ENCODE measurements at regions not wholly inside any gene's neighbourhood (a gene's known extent, or its start where the extent isn't known, plus 50 kb on each side); places are given as distances from the start of the nearest gene placed in this dataset.

- Histone ChIP-seq H3K56ac (ENCODE audit: insufficient read length, low read depth, low read length) (no peak overlapping the region), H3K9me3 (ENCODE audit: control insufficient read depth, low read depth, low read length) (no peaks in the 10 kb centered on the region), H3K27ac (ENCODE audit: insufficient read length, low read depth, low read length) (no peak overlapping the region), H3K4me1 (ENCODE audit: insufficient read depth, low read length) (peaks cover 3% of the 10 kb centered on the region; the same call in 1 of the 2 replicates), H3T11ph (ENCODE audit: low read length) (no peak overlapping the region), H2BK120ac (ENCODE audit: low read depth, low read length, poor library complexity, severe bottlenecking) (no peak overlapping the region), H2BK15ac (ENCODE audit: low read depth, low read length) (no peak overlapping the region), H4K20me1 (ENCODE audit: control insufficient read depth, insufficient read depth, insufficient read length) (no peaks in the 10 kb centered on the region), H3K23me2 (ENCODE audit: insufficient read length, low read depth, low read length, poor library complexity, severe bottlenecking) (no peaks in the 10 kb centered on the region), H2BK12ac (ENCODE audit: insufficient read length, low read depth, low read length) (no peak overlapping the region), H3K23ac (ENCODE audit: insufficient read length, low read depth, low read length) (no peak overlapping the region), H3K14ac (ENCODE audit: insufficient read depth, low read length) (no peak overlapping the region), H3K27me3 (ENCODE audit: insufficient read depth, low read length) (no peaks in the 10 kb centered on the region), H3K4ac (ENCODE audit: low read depth, low read length) (no peak overlapping the region), H3K4me2 (ENCODE audit: insufficient read depth, insufficient read length, low read length) (no peak overlapping the region), H3K79me1 (ENCODE audit: insufficient read depth, low read depth, low read length, poor library complexity, severe bottlenecking) (no peaks in the 10 kb centered on the region), H3K9ac (ENCODE audit: extremely low read depth, insufficient read length, low read length) (no peak overlapping the region), H2BK20ac (ENCODE audit: low read depth, low read length, poor library complexity, severe bottlenecking) (no peak overlapping the region), H4K91ac (ENCODE audit: insufficient read length, low read depth, low read length) (no peak overlapping the region), H3K18ac (ENCODE audit: insufficient read length, low read depth, low read length) (no peak overlapping the region), H4K5ac (ENCODE audit: insufficient read length, low read depth, low read length) (no peak overlapping the region), H4K8ac (replicated peaks; ENCODE audit: insufficient read length, low read depth, low read length) (no peak overlapping the region), H2BK5ac (ENCODE audit: insufficient read length, low read length) (no peak overlapping the region), H2AFZ (ENCODE audit: low read length) (no peak overlapping the region), H3K79me2 (ENCODE audit: insufficient read depth, low read length) (no peaks in the 10 kb centered on the region), H2AK5ac (ENCODE audit: insufficient read length, low read length) (no peak overlapping the region)
- Mint-ChIP-seq H3K27ac (no peak overlapping the region), H3K4me3 (no peak overlapping the region), H3K27me3 (ENCODE audit: low read depth) (no peaks in the 10 kb centered on the region), H3K9me3 (peaks cover 3 to 4% of the 10 kb centered on the region in 2 experiments; a peak in 2 of 5 replicates), H3K36me3 (ENCODE audit: insufficient read depth in 1 of 3, low read depth in 3 of 3) (peaks cover 0 to 6% (median 0%) of the 10 kb centered on the region in 3 experiments; a peak in 2 of 7 replicates), H3K4me1 (peaks cover 3 to 4% of the 10 kb centered on the region in 2 experiments; a peak in 3 of 4 replicates)
- no peak for DNase-seq
- TF ChIP-seq CTCF (conservative IDR thresholded peaks at IDR 0.05), result no peak
Observed at GRCh38 chr6:23524548-23524947, 601.5 kb upstream of the NRSN1 start.
